Activated T-helper 17 cell treated with anti-CD3 and anti-CD28 coated beads, Interleukin-2, amount 50 U/mL, for 72 hours (primary cell): ENCODE measurements at regions not wholly inside any gene's neighbourhood (a gene's known extent, or its start where the extent isn't known, plus 50 kb on each side); places are given as distances from the start of the nearest gene placed in this dataset.

Experiments
- ATAC-seq: fragments of 150-1000 bp; cut with Tn5 transposase; replicated peaks from 2 replicates; pipeline ENCODE4 v1.10.0; 2021; ENCODE audit warnings: mild to moderate bottlenecking, moderate library complexity
- H3K27ac Mint-ChIP-seq: one replicate; pipeline ENCODE4 v1.8.0; 2022; ENCODE audit warnings: mixed read lengths
- H3K27me3 Mint-ChIP-seq: one replicate; pipeline ENCODE4 v1.8.0; 2022; ENCODE audit warnings: mixed read lengths
- H3K36me3 Mint-ChIP-seq: one replicate; pipeline ENCODE4 v1.8.0; 2022; ENCODE audit warnings: low read depth, mild to moderate bottlenecking, mixed read lengths
- H3K4me1 Mint-ChIP-seq: one replicate; pipeline ENCODE4 v1.8.0; 2022; ENCODE audit warnings: mixed read lengths
- H3K4me3 Mint-ChIP-seq: one replicate; pipeline ENCODE4 v1.8.0; 2022; ENCODE audit warnings: mild to moderate bottlenecking, mixed read lengths
- H3K9me3 Mint-ChIP-seq: one replicate; pipeline ENCODE4 v1.8.0; 2022; ENCODE audit warnings: mixed read lengths

DNA sequence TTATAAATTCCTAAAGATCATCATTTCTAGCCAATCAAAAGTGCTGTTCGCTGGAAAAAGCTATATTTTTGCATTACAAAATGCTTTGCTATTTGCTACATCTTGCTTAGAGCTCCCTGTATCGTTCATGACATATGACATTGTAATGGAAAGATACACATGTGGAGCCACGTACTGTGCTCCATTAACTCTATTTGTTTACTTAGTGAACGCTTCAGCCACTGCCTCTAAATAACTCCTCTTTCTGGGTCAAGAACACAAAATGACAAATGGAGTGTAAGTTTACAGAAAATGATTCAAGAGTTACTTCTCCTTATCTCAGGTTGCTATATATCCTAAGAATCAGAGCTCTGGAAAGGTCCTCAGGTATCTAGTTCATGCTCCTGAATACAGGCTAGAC, 329.1 kb upstream of the SMIM31 start:
- Mint-ChIP-seq H3K27me3 (no peaks in the 10 kb centered on the region), H3K36me3 (no peaks in the 10 kb centered on the region), H3K27ac (no peak overlapping the region), H3K4me3 (no peak overlapping the region), H3K4me1 (no peaks in the 10 kb centered on the region), H3K9me3 (no peaks in the 10 kb centered on the region)
- ATAC-seq: no peak

DNA sequence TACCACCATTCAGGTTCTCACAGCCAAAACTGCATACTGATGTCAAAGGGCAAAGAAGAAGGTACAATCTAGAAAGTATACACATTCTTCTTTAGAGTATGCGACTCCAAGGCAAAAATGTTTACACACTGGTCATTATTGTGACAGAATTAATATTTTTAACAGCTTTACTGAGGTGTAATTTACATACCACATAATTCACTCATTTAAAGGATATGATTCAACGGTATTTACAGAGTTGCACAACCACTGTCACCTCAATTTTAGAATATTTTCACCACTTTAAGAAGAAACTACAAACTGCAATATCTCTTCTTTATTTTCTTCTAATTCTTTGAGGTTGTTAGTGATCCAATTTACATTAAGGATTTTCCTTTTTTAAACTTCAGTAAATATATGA, 325.4 kb upstream of the SMIM31 start:
- no peak overlapping the region for H3K27ac Mint-ChIP-seq
- H3K9me3 Mint-ChIP-seq: no peaks in the 10 kb centered on the region
- no peaks in the 10 kb centered on the region for H3K27me3 Mint-ChIP-seq
- no peaks in the 10 kb centered on the region for H3K4me1 Mint-ChIP-seq
- H3K4me3 Mint-ChIP-seq: no peak overlapping the region
- ATAC-seq: no peak
- no peaks in the 10 kb centered on the region for H3K36me3 Mint-ChIP-seq

- H3K27ac Mint-ChIP-seq: no peak overlapping the region
- no peak for ATAC-seq
- no peaks in the 10 kb centered on the region for H3K9me3 Mint-ChIP-seq
- H3K4me3 Mint-ChIP-seq: no peak overlapping the region
- H3K27me3 Mint-ChIP-seq: no peaks in the 10 kb centered on the region
- no peaks in the 10 kb centered on the region for H3K36me3 Mint-ChIP-seq
- H3K4me1 Mint-ChIP-seq: no peaks in the 10 kb centered on the region
Measured at GRCh38 chr4:164438321-164438720, 315.6 kb upstream of the SMIM31 start.

DNA sequence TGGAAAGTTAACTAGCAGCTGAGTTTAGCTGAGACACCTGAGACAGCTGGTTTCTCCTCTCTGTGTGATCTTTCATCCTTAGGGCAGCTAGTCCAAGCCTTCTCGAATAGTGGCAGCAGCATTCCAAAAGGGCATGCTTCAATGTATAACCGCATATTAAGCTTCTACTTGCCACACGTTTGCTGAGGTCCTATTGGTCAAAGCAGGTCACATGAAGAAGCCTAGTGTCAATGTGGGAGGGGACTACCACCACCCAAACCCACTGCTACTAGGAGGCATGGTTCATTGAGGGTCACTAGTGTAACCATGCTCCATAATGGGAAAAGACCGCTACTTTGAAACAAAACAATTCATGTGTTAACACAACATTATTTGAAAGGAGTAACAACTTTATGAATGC, 314.9 kb upstream of the SMIM31 start:
- Mint-ChIP-seq H3K27ac (no peak overlapping the region), H3K27me3 (no peaks in the 10 kb centered on the region), H3K36me3 (no peaks in the 10 kb centered on the region), H3K4me1 (no peaks in the 10 kb centered on the region), H3K9me3 (no peaks in the 10 kb centered on the region), H3K4me3 (no peak overlapping the region)
- no peak for ATAC-seq

DNA sequence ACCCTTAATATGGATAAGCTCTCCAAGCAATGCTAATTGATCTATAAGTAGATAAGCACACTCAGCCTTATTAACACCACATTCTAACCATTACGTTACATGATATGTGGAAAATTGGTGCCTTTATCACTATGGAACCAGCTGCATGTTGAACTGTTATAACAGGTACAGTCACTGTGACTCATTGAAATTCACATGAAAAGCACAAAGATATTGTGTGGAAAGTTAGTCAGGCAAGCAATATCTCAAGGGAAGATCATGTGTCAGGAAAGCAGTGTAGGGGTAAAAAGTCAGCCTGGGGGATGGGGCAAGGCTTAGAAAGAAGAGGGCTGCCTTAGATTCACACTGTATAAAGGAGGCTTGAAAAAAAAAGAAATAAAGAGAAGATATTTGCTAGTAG, 313.7 kb upstream of the SMIM31 start:
- no peaks in the 10 kb centered on the region for H3K4me1 Mint-ChIP-seq
- H3K27ac Mint-ChIP-seq: no peak overlapping the region
- ATAC-seq: no peak
- no peaks in the 10 kb centered on the region for H3K27me3 Mint-ChIP-seq
- H3K36me3 Mint-ChIP-seq: no peaks in the 10 kb centered on the region
- H3K4me3 Mint-ChIP-seq: no peak overlapping the region
- H3K9me3 Mint-ChIP-seq: no peaks in the 10 kb centered on the region

DNA sequence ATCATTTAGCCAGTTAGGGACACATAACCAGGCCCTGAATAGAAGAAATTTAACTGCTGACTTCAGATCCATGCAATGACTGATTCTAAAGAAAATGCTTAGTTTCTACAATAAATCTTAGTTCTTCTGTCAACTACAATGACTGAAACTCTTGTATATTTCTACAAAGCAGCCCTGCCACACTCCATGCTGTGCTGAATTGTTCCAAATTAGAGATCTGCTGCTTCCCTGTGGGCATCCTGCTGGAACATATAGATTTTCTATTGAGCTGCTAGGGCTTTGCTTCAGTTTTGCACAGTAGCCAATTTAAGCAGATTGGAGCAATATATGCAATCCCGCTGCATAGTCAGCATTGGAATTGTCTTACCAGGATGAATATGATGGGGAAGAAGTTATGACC, 312.8 kb upstream of the SMIM31 start:
- no peak for ATAC-seq
- H3K27me3 Mint-ChIP-seq: no peaks in the 10 kb centered on the region
- H3K4me3 Mint-ChIP-seq: no peak overlapping the region
- H3K9me3 Mint-ChIP-seq: no peaks in the 10 kb centered on the region
- H3K4me1 Mint-ChIP-seq: no peaks in the 10 kb centered on the region
- no peak overlapping the region for H3K27ac Mint-ChIP-seq
- no peaks in the 10 kb centered on the region for H3K36me3 Mint-ChIP-seq

- H3K4me3 Mint-ChIP-seq: no peak overlapping the region
- H3K27ac Mint-ChIP-seq: no peak overlapping the region
- no peaks in the 10 kb centered on the region for H3K27me3 Mint-ChIP-seq
- H3K9me3 Mint-ChIP-seq: no peaks in the 10 kb centered on the region
- ATAC-seq: no peak
- H3K36me3 Mint-ChIP-seq: no peaks in the 10 kb centered on the region
- H3K4me1 Mint-ChIP-seq: no peaks in the 10 kb centered on the region
Measured at GRCh38 chr4:164442180-164442579, 311.8 kb upstream of the SMIM31 start.

- no peak for ATAC-seq
- no peak overlapping the region for H3K27ac Mint-ChIP-seq
- no peaks in the 10 kb centered on the region for H3K27me3 Mint-ChIP-seq
- no peaks in the 10 kb centered on the region for H3K9me3 Mint-ChIP-seq
- no peak overlapping the region for H3K4me3 Mint-ChIP-seq
- H3K36me3 Mint-ChIP-seq: no peaks in the 10 kb centered on the region
- H3K4me1 Mint-ChIP-seq: no peaks in the 10 kb centered on the region
Measured at GRCh38 chr4:164446516-164446915, 307.4 kb upstream of the SMIM31 start.

DNA sequence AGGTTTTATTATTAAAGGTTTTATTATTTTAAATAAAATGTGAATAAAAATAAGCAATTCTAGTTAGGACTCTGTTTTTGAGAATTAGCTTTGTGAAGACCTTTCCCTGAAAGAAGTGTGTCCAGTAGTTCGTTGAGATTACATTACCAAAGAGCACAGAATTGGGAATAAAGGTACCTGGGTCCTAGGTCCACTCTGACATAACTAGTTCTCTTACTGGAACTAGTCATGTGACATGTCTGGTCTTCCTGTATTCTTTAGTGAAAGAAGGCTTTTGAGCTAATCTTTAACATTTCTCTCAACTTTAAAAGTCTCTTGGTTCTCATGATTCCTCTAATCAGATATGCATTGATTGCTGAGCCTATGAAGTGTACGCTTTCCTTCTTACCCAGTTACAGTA, 292.0 kb upstream of the SMIM31 start:
- no peaks in the 10 kb centered on the region for H3K4me1 Mint-ChIP-seq

DNA sequence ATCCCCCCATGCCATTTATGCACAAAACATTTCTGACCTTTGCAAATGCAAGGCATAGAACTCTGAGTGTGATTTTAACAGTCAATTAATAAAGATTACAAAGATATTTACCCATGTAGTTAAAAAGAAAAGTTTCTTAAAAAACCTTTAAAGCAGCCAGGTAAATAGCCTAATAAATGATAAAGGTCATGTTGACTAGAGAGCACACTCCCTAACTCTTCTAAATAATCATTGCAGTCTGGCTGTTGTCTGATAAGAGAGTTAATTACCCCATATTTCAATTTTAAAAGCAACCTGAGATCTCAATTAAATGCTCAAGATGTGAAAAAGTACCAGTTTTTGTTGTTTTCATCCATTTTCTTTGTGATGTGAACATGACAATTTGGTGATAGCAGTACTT, 291.5 kb upstream of the SMIM31 start:
- no peak for ATAC-seq
- Mint-ChIP-seq H3K27me3 (no peaks in the 10 kb centered on the region), H3K4me3 (no peak overlapping the region), H3K9me3 (peaks cover 8% of the 10 kb centered on the region), H3K36me3 (no peaks in the 10 kb centered on the region), H3K4me1 (no peaks in the 10 kb centered on the region), H3K27ac (no peak overlapping the region)

More for the DNA sequence above, 292.0 kb upstream of the SMIM31 start:
- Mint-ChIP-seq H3K9me3 (peaks cover 8% of the 10 kb centered on the region), H3K4me3 (no peak overlapping the region), H3K27ac (no peak overlapping the region), H3K36me3 (no peaks in the 10 kb centered on the region), H3K27me3 (no peaks in the 10 kb centered on the region)
- ATAC-seq: no peak

- no peaks in the 10 kb centered on the region for H3K4me1 Mint-ChIP-seq
- peaks cover 5% of the 10 kb centered on the region for H3K9me3 Mint-ChIP-seq
- no peak overlapping the region for H3K27ac Mint-ChIP-seq
- no peaks in the 10 kb centered on the region for H3K27me3 Mint-ChIP-seq
- no peaks in the 10 kb centered on the region for H3K36me3 Mint-ChIP-seq
- H3K4me3 Mint-ChIP-seq: no peak overlapping the region
- ATAC-seq: no peak
Measured at GRCh38 chr4:164464313-164464712, 289.6 kb upstream of the SMIM31 start.

- Mint-ChIP-seq H3K36me3 (no peaks in the 10 kb centered on the region), H3K9me3 (no peaks in the 10 kb centered on the region), H3K4me1 (no peaks in the 10 kb centered on the region), H3K27me3 (no peaks in the 10 kb centered on the region), H3K4me3 (no peak overlapping the region), H3K27ac (no peak overlapping the region)
- ATAC-seq: no peak
Measured at GRCh38 chr4:164467493-164467892, 286.4 kb upstream of the SMIM31 start.

GRCh38 chr4:164481306-164482091, 272.4 kb upstream of the SMIM31 start:
- no peaks in the 10 kb centered on the region for H3K9me3 Mint-ChIP-seq
- H3K27ac Mint-ChIP-seq: no peak overlapping the region
- H3K4me1 Mint-ChIP-seq: no peaks in the 10 kb centered on the region
- H3K36me3 Mint-ChIP-seq: no peaks in the 10 kb centered on the region
- ATAC-seq: no peak
- H3K4me3 Mint-ChIP-seq: no peak overlapping the region
- peaks cover 8% of the 10 kb centered on the region for H3K27me3 Mint-ChIP-seq

DNA sequence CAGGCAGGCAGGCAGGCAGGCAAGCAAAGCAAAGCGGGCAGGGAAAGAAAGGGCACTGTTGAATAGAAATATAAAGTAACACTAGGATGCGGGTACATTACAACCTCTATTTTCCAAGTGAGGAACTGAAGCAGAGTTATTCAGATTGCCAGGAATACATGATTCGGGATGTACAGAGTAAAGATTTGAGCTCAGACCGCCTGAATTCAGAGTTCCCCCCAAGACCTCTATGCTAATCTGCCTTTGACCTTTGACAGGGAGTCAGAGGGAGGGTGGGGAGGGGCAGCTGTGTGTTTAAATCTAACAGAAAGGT, 271.9 kb upstream of the SMIM31 start:
- H3K36me3 Mint-ChIP-seq: no peaks in the 10 kb centered on the region

DNA sequence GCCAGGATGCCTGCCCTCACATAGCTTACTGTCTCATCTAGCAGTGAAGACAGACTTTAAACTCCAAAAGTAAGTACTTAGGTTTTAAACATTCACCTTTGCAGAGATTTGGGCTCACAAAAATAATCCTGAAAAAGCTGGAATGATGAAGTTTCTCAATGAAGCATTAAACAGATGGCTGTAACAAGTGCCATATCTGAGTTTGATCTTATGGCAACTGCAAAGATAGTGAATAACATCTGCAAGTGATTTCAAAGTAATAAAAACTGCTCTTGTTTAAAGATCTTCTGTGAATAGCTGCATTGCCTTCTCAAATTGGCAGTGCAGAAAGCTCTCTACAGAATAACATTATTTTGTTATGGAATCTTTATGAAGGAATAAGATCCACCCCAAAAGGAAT, 271.2 kb upstream of the SMIM31 start:
- Mint-ChIP-seq H3K4me1 (no peaks in the 10 kb centered on the region), H3K4me3 (no peak overlapping the region), H3K9me3 (peaks cover 4% of the 10 kb centered on the region), H3K27ac (no peak overlapping the region), H3K27me3 (peaks cover 8% of the 10 kb centered on the region), H3K36me3 (no peaks in the 10 kb centered on the region)
- no peak for ATAC-seq

More for the DNA sequence above, 271.9 kb upstream of the SMIM31 start:
- no peak overlapping the region for H3K27ac Mint-ChIP-seq
- no peak for ATAC-seq
- no peaks in the 10 kb centered on the region for H3K4me1 Mint-ChIP-seq
- no peak overlapping the region for H3K4me3 Mint-ChIP-seq
- peaks cover 2% of the 10 kb centered on the region for H3K9me3 Mint-ChIP-seq
- H3K27me3 Mint-ChIP-seq: peaks cover 8% of the 10 kb centered on the region

- H3K9me3 Mint-ChIP-seq: peaks cover 4% of the 10 kb centered on the region
- no peaks in the 10 kb centered on the region for H3K36me3 Mint-ChIP-seq
- H3K4me1 Mint-ChIP-seq: no peaks in the 10 kb centered on the region
- no peak overlapping the region for H3K4me3 Mint-ChIP-seq
- no peak for ATAC-seq
- no peak overlapping the region for H3K27ac Mint-ChIP-seq
- H3K27me3 Mint-ChIP-seq: peaks cover 3% of the 10 kb centered on the region
Measured at GRCh38 chr4:164483711-164484110, 270.2 kb upstream of the SMIM31 start.
